ENCODE measurements at regions not wholly inside any gene's neighbourhood (a gene's known extent, or its start where the extent isn't known, plus 50 kb on each side); places are given as distances from the start of the nearest gene placed in this dataset.
A peak's percentile ranks its signal among the peaks of the same experiment; 100 is the strongest.

- TF ChIP-seq GATA2 (IDR thresholded peaks at IDR 0.05; ENCODE audit: low read depth, low read length) (no peak), GATA3 (IDR thresholded peaks at IDR 0.05; ENCODE audit: low read depth, low read length) (no peak)
Measured at GRCh38 chr21:35332841-35333426, 283.8 kb upstream of the RUNX1 start.

GRCh38 chr21:35329940-35330660 lies 281.0 kb upstream of the RUNX1 start:
- TF ChIP-seq GATA3 (IDR thresholded peaks at IDR 0.05; ENCODE audit: low read depth, low read length), result no peak

GRCh38 chr21:35328856-35329455 lies 279.9 kb upstream of the RUNX1 start:
- TF ChIP-seq GATA3 (IDR thresholded peaks at IDR 0.05; ENCODE audit: low read depth, low read length) (no peak), GATA2 (IDR thresholded peaks at IDR 0.05; ENCODE audit: low read depth, low read length) (no peak)

GRCh38 chr21:35326677-35327076 lies 277.6 kb upstream of the RUNX1 start:
- no peak for TF ChIP-seq GATA2 (IDR thresholded peaks at IDR 0.05; ENCODE audit: low read depth, low read length)
- no peak for TF ChIP-seq GATA3 (IDR thresholded peaks at IDR 0.05; ENCODE audit: low read depth, low read length)

- TF ChIP-seq GATA3 (IDR thresholded peaks at IDR 0.05; ENCODE audit: low read depth, low read length) (no peak), GATA2 (IDR thresholded peaks at IDR 0.05; ENCODE audit: low read depth, low read length) (no peak)
Measured at GRCh38 chr21:35325953-35326352, 276.9 kb upstream of the RUNX1 start.

GRCh38 chr21:35324372-35325220 lies 275.5 kb upstream of the RUNX1 start:
- no peak for TF ChIP-seq GATA2 (IDR thresholded peaks at IDR 0.05; ENCODE audit: low read depth, low read length)
- TF ChIP-seq GATA3 (IDR thresholded peaks at IDR 0.05; ENCODE audit: low read depth, low read length), result no peak

- TF ChIP-seq GATA3 (IDR thresholded peaks at IDR 0.05; ENCODE audit: low read depth, low read length), result no peak
- no peak for TF ChIP-seq GATA2 (IDR thresholded peaks at IDR 0.05; ENCODE audit: low read depth, low read length)
Measured at GRCh38 chr21:35323947-35324346, 274.8 kb upstream of the RUNX1 start.

- TF ChIP-seq GATA3 (IDR thresholded peaks at IDR 0.05; ENCODE audit: low read depth, low read length) (no peak), GATA2 (IDR thresholded peaks at IDR 0.05; ENCODE audit: low read depth, low read length) (no peak)
Measured at GRCh38 chr21:35321322-35322200, 272.5 kb upstream of the RUNX1 start.

- TF ChIP-seq GATA3 (IDR thresholded peaks at IDR 0.05; ENCODE audit: low read depth, low read length), result no peak
- TF ChIP-seq GATA2 (IDR thresholded peaks at IDR 0.05; ENCODE audit: low read depth, low read length), result no peak
Measured at GRCh38 chr21:35319684-35320283, 270.7 kb upstream of the RUNX1 start.

- TF ChIP-seq GATA3 (IDR thresholded peaks at IDR 0.05; ENCODE audit: low read depth, low read length) (no peak), GATA2 (IDR thresholded peaks at IDR 0.05; ENCODE audit: low read depth, low read length) (peak; percentile 63)
Measured at GRCh38 chr21:35316933-35317332, 267.8 kb upstream of the RUNX1 start.

GRCh38 chr21:35316456-35316855 lies 267.4 kb upstream of the RUNX1 start:
- no peak for TF ChIP-seq GATA2 (IDR thresholded peaks at IDR 0.05; ENCODE audit: low read depth, low read length)

GRCh38 chr21:35314857-35315582 lies 265.9 kb upstream of the RUNX1 start:
- TF ChIP-seq GATA3 (IDR thresholded peaks at IDR 0.05; ENCODE audit: low read depth, low read length), result no peak
- no peak for TF ChIP-seq GATA2 (IDR thresholded peaks at IDR 0.05; ENCODE audit: low read depth, low read length)

Measured in SH-SY5Y (cell line).